NCI-H460 (cell line): ENCODE measurements at regions not wholly inside any gene's neighbourhood (a gene's known extent, or its start where the extent isn't known, plus 50 kb on each side); places are given as distances from the start of the nearest gene placed in this dataset.

Source experiments
- DNase-seq: peaks from one replicate; pipeline ENCODE4 v3.0.0-alpha.2; 2016; ENCODE audit warnings: low read depth; ENCODE audit errors: extremely low read depth

- no peak for DNase-seq
Observed at GRCh38 chr6:153668758-153669157, 370.3 kb upstream of the OPRM1 start.

DNA sequence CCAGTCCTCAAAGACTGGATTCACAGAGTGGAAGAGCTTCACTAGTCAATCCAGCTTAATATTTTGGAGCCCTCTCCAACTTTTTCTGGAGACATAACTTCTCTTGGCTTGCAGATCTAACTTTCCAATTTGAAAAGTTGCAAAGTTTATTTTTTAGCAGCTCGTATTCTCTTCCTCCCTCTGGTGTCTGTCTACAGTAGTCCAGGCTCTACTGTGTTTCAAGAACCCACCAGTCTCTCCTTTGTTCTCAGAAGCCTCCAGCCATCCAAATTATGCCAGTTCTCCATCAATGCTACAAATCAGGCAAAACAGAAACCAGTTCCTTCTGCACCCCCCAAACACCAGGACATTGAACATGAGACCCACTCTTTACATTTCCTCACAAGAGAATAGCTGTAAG is 376.1 kb upstream of the OPRM1 start:
- DNase-seq, result no peak

GRCh38 chr6:153645326-153645725 is 393.7 kb upstream of the OPRM1 start:
- no peak for DNase-seq

DNA sequence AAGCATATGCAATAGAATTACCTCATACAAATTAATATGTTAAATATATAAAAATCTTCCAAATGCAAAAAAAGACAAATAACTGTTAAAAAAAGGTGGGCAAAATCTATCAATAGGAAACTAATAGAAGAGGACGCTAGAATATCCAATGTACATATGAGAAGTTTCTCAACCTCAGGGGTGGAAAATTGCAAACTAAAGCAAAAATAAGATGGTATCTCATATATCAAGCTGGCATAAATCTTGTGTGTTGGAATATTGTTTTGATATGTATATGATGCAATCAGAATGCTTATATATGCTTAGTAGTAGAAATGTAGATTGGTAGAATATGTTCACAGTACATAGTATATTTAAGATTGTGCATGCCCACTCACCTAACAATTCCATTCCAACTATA is 395.0 kb upstream of the OPRM1 start:
- no peak for DNase-seq

DNA sequence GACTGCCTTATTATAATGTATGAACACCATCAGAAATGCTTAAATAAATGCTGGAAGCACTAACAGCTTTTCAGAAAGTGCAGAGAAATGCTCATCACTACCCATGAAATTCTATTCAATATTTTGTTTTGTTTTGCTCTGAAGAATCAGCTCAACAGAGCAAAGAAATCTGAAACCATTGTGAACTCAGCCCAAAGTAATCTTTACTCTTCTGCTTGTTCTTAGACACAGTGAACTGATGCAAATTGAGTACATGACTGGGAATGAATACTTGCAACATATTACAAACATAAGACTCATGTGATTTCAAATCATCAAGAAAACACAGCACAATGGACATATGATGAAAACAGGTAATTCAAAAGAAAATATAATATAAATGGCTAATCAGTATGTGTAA is 404.6 kb upstream of the OPRM1 start:
- no peak for DNase-seq

DNA sequence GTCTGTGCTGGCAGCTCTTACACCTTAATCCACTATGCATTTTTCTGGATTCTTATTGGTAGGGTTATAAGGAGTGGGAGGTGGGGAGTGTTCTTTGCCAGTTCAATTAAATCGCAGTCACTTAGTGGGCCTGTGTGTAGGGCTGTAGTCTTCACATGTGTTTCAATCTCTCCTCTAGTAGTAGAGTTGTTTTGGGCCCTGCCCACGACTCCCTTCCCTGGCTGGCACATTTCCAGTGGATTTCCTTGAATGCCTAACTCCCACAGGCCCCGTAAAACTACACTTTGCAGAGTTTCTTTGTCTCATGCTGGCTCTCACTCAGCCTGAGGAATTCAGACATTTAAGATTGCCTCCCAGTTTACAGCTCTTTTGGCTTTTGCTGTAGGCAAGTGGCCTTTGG is 414.0 kb upstream of the OPRM1 start:
- no peak for DNase-seq

DNA sequence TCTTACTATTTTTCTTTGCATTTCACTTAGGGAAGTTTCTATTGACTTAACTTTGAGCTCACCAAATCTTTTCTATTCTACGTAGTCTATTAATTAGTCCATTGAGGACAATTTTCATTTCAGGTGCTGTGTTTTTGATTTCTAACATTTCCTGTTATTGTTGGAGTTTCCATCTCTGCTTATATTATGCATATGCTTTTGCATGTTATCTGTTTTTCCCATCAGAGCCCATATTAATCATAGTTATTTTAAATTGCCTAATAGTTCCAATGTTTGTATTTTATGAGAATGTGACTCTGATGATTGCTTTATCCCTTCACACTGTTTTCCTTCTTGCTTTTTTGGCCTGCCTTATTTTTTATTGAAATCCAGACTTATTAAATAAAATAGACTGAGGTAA is 414.5 kb upstream of the OPRM1 start:
- DNase-seq, result no peak

DNA sequence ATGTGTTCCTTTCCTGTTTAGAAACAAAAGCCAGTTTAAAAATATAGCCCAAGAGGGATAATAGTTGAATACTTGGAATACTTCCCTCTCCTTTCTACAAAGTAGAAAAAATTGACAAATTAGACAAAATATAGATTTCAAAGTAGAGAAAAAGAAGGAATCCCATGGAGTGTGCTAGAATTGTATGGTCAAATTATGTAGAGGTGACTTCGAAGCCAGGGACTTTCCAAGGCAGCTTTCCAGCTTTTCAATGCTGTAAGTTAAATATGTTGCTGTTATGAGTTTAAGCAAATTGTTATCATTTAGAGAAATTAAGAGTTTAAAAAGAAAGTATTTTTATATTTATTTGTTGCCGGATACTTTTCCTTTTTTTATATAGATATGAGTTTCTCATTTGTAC is 415.5 kb upstream of the OPRM1 start:
- no peak for DNase-seq

DNA sequence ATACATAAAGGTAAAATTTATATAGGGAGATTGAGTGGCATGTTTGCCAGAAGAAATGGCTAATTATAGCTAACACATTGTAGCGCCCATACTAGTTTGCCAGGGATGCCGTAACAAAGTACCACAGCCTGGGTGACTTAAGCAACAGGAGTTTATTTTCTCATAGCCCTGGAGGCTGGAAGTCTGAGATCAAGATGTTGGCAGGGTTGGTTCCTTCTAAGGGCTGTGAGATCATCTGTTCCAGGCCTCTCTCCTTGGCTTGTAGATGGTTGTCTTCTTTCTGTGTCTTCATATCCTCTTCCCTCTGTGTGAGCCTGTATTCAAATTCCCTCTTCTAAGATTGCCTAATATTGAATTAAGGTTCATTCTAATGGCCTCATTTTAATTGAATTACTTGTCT is 417.5 kb upstream of the OPRM1 start:
- DNase-seq, result no peak

DNA sequence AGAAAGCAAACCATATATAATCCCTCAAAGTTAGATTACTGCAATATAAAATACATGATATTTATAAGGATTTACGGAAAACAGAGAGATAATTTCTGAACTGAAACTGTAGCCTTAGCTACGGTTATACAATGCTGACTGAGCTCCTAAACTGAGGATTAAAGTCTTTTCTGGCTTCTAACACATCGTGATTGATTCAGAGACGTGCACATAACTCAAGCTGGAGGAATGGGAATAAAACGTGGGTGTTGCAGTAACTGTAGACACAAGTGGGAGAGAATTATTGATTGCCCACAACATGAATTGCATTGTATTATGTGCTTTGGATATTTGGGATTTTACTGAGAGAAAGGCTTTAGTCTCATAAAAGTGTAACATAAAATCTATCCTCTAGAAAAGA is 418.0 kb upstream of the OPRM1 start:
- no peak for DNase-seq

DNA sequence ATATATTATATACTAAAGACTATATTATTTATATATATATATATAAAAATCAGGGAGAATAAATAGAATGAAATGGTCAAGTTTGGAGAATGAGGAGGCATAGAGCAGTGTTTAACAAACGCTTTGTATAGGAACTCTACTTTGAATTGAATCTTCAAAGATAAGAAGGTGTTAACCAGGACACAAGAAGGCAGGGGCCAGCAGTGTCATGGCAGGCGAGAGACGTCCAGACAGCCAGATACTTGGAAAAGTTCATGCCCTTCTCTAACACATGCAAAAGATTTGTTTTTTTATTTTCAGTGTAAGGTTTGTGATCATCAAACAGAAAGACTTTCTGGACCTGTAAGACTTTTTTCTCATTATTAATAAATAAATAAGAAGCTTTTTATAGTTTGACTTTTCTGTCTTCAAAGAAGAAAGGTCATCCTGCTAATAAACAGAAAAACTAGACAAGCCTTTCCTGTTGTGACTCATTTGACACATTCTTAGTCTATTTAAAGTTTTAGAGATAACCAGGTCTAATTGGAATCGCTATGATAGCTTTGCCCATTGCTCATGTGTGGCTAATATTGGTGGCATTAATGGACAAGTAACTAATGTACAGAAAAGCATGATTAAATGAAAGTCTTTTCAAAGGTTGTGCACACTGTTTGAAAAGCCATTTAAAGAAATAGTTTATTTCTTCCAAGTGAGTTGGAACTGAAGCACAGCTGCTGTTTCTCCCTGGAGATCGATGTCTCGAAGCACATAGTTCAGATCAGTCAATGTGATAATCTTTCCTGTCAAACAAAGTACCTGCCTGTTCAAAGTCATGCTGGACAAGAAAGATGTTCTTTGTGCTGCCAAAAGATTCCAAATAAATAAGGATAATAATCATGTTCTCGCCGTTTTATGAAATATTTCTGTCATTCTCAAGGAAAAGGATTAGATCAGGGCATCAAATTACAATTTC is 420.4 kb upstream of the OPRM1 start:
- DNase-seq, result no peak

DNA sequence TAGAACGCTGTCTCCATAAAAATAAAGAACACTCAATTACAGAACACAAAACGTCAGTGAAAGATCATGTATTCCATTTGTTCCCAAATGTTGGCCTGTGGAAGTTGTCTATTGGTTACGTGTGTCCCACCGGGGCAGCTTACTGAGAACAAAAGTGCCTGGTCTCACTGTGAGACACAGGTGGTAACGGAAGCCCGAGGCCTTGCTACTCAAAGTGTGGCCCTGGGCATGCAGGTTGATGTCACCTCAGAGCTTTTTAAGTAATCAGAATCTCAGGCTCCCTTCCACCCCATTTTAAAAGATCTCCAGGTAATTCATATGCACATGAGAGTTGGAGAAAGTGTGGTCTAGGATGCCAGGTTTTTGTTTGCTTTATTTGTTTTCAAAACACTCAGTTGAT is 422.5 kb upstream of the OPRM1 start:
- no peak for DNase-seq

GRCh38 chr6:153613719-153614455 is 425.2 kb upstream of the OPRM1 start:
- no peak for DNase-seq

DNA sequence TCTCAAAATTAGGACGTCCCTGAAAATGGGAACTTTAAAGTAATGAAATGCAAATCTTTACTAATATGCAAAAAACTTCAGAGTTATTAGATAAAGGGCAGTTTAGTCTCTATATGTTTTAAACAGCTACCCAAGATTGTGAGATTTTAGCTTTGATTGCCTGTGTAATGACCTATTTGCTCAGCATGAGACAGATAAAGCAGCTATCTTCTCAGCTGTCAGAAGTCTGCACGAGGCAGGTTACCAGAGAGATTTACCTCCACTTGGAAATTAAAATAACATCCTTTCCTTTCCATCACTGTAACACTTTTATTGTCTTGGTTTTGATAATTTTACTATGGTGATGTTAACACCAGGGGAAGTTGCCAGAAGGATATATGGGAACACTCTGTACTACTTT is 436.6 kb upstream of the OPRM1 start:
- DNase-seq, result no peak

DNA sequence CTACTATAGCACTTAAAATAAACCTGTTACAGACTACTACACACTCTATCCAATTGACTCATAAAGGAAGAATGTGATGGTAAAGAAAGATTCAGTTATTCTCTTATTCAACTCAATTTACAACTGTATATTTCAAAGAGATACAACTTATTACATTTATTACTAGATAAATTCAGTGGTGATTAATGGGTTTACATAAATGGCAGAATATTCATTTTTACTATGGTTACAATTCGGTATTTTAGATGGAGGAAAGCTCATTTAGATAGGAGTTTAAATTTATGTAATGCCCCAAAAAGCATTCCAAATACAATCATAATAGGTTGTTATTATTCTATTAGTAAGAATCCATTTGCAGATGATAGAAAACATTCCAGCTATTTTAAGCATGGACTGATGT is 439.1 kb upstream of the OPRM1 start:
- no peak for DNase-seq

GRCh38 chr6:153595903-153596302 is 443.1 kb upstream of the OPRM1 start:
- DNase-seq, result no peak

- DNase-seq, result no peak
Observed at GRCh38 chr6:153594871-153595270, 444.2 kb upstream of the OPRM1 start.

- DNase-seq, result no peak
Observed at GRCh38 chr6:153591159-153591558, 447.9 kb upstream of the OPRM1 start.

DNA sequence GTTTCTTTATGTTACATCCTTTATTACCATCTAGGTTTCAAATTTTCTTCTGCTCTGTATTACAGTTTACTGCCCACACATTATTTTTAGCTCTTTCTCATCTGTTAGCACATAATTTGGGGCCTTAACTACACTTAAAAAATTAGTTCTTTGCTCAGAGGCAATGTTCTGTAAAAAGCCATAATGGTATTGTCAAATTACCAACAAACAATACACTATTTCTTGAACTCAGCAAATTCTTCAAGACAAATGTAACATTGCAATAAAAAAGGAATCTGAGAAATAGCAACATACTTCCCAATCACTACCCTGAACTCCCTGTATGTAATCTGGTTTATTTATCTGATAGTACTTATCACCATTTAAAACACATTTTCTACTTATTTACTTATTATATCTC is 448.6 kb upstream of the OPRM1 start:
- DNase-seq, result no peak

DNA sequence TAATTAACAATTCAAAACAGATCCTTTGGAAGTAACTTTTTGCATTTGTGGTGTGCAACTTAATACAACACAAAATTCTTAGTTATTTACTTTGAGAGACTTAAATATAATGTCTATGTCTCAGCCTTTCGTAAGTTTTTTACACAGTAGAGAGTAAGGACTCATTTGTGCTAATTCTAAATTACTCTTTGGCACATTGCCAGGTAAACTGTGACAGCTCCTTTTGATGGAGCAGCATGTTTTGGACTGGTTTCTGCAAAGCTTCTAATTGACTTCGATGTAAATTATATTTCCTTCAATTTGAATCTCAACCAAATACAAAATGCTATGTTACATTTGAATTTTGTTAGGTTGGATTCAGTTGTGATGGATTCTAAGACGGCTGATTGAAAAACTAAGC is 450.7 kb upstream of the OPRM1 start:
- no peak for DNase-seq

DNA sequence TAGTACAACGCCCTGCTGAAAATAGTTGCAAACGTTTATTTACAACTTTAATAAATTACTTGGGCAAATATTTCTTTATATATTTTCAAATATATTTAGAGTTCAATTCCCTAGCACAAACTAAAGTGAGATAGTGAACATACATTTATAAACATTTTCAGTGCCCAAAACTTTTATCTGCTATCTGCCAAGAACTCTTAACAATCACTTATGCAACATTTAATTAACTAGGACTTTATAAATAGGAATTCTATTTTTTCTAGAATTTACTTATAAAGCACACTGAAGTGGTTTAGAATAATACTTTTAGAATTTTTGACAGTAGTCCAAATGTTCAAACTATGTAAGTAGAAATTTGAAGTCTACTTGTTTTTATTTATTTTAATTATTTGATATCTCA is 452.6 kb upstream of the RGS17 start:
- no peak for DNase-seq

- no peak for DNase-seq
Observed at GRCh38 chr6:153580776-153581175, 449.7 kb upstream of the RGS17 start.
